Kidney tubule cell (primary cell): ENCODE measurements at regions not wholly inside any gene's neighbourhood (a gene's known extent, or its start where the extent isn't known, plus 50 kb on each side); places are given as distances from the start of the nearest gene placed in this dataset.
A peak's percentile ranks its signal among the peaks of the same experiment; 100 is the strongest.
"Not testable (repeated sequence)": the region's sequence is repeated elsewhere in the genome, so short reads cannot be mapped to it uniquely, and the experiment has no call there.

Source experiments
- DNase-seq: peaks from one replicate; pipeline ENCODE4 v3.0.0-alpha.2; 2018; ENCODE audit warnings: low spot score

DNA sequence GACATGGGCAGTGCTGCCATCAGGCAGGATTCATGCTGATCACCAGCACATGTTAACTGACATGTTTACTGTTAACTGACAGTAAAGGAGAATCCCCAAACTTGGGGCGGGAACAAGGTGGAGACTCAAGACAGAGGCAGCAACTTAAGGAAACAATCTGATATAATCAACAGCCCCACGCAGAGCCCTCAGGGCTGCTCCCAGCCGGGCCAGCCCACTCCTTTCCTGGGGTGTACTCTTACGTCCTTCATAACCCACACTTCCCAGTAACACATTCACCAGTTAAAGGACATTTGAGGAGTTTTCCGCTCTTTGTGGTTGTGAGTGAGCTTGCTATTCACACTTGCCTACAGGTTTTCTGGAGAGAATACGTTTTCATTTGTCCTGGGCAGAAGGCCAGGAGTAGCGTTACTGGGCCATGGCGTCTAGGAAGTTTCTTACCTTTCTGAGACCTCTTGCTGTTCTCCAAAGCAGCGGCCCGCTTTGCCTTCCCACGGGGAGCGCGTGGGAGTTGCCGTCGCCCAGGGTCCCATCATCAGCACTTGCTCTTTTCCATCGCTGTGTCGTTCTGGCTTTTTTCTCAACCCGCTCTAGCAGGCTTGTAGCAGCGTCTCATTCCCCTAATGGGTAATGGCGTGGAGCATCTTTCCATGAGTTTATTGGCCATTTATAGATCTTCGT lies 56.4 kb downstream of the FOXF2 start:
- no peak for DNase-seq

DNA sequence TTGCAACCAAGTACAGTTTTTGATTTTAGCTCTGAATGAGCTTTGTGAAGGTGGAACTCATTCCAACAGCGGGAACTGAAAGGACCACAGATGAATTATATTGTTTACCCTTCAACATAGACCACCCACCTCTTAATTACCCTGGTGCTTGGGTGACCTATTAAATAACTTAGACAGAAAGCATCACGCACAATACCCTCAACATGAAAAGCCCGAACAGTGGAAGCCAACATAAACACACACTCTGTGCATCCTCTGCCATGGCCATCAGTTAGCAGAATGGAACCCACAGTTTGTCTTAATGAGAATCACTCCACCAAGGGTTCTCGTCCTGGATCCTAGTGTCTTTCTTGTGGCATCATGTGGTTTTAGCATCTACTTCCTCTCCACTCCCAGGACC lies 60.5 kb downstream of the FOXF2 start:
- DNase-seq, result no peak

DNA sequence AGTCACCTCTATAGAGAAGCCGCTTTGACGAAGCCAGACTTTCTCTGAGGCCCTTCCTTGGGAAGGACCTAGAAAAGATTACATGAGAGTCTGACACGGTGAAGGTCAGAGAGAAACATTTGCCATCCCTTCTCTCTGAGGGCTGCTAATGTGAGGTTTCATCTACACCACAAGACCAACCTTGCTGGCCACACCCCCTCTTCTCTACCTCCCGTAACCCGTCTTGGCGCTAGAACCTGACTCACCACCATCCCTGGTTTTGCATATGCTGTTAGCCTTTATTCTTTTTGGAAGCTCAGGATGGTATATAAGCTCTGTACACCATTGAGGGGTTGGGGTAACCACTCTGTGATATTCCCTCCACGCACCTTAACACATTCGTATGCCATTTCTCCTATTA lies 63.6 kb downstream of the FOXF2 start:
- no peak for DNase-seq

DNA sequence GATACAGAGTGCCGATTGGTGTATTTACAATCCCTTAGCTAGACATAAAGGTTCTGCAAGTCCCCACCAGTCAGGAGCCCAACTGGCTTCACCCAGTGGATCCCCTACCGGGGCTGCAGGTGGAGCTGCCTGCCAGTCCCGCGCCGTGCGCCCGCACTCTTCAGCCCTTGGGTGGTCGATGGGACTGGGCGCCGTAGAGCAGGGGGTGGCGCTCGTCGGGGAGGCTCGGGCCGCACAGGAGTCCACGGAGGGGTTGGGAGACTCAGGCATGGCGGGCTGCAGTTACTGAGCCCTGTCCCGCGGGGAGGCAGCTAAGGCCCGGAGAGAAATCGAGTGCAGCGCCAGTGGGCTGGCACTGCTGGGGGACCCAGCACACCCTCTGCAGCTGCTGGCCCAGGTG lies 67.4 kb downstream of the FOXF2 start:
- DNase-seq, result not testable (repeated sequence)

DNA sequence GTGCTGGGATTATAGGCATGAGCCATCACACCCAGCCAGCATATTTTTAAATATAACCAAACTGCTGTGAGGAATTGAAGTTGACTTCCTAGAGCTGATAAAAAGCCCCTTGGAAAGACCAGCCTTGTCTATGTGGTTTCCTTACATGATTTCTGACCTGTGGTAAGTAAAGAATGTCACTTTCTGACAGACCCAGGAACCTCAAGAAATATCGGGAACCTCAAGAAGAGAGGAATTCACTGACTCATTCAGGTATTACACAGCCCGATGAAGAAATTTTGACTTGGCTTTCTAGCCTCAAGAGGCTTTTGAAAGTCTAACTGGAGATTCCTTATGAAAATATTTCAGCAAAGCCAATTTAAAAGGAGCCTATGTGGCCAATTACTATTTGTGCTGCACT lies 71.8 kb downstream of the FOXF2 start:
- DNase-seq, result peak; percentile 74

DNA sequence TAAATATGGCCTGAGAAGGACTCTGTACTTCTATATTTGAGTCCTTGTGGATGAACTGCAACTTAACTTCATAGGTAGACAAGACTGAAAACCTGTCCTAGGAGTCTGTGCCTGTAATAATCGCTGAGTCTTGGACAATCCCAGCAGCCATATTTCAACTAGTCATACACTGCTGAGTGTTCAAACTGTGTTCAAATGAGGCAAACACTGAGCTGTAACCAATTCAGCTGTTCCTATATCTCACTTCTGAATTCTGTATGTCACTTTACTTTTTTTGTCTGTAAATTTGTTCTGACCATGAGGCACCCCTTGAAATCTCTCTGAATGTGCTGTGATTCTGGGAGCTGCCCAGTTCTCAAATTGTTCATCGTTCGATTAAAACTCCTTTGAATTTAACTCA lies 72.4 kb downstream of the FOXF2 start:
- DNase-seq, result no peak

DNA sequence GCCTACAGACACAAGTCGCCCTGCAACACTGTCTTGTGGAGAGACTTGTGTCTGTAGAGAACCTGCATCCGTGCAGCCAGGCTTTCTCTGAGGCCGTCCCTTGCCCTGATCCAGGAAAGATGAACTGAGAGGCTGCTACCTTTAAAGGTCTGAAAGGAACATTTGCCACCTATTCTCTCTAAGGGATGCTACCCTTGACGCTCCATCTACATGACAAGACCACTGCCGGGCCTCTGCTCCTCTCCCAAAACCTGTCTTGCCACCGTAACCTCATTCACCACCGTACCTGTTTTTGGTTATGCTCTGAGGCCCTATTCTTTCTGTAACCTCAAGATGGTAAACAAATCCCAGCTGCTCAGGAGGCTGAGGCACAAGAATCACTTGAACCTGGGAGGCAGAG lies 73.9 kb downstream of the FOXF2 start:
- no peak for DNase-seq

DNA sequence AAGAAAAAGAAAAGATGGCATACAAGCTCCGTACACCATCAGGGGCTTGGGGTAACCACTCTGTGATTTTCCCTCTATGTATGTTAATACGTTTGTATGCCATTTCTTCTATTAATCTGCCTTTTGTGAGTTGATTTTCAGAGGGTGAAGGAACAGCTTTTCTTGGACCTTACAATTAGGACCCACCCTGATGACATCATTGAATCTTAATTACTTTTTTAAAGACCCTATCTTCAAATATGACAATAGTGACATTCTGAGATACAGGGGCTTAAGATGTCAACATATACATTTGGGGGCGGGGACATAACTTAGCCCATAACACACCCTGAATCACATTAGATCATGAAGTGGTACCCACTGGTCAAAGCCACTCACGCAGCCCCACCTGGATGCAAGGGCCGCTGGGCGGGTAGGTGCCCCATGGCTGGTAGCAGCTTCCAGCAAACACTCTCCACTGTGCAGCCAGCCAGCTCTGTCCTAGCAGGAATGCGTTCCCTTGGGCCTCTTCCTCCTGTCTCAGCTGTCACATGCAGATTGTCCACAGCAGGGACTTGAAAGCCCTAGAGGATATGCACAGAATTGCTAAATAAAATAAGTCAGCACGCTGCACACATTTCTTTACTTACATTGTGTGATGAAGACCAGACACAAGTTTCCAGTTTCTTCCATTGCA lies 74.5 kb downstream of the FOXF2 start:
- DNase-seq, result no peak

DNA sequence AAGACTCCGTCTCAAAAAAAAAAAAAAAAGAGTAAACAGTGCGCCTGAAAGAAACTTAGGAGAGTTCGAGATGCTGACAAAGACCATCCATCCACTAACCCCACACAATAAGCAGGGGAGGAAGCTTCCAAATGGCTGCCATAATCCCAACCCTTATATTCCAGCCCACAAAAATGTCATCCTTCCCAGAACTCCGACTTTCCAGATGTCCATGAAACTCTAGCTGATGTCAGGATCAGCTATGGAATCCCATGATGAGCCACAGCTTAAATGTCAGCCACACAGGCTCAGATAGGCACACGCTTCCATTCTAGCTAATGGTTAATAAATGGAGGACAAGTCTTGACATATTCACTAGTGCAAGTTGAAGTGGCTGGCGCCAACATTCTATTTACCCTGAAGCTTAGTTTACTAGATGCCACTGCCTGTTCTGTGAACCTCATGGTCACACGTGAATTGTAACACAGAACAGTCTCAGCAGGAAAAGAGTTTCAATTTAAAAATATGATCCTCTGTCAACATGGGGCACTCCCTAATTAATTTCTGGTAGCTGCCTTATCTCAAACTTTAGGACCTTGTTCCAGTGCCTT lies 75.5 kb downstream of the FOXF2 start:
- DNase-seq, result no peak

DNA sequence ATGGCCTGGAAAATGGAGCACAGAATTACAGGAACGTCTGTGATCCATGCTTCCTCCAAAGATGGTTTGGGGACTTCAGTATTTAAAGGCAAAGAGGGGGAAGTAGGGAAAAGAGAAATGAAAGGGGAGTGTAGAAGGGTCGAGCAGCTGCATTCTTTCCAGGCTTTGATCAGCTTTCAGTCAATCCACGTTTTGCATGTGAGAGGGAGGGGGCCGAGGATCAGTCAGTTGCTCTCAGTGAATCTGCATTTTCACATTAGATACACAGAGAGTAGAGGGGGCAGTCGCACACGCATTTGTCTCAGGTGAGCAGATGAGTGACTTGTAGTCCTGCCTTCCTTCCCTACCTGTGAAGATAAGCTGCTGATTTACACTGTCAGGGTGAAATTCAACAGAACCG lies 78.8 kb downstream of the FOXF2 start:
- DNase-seq, result no peak

DNA sequence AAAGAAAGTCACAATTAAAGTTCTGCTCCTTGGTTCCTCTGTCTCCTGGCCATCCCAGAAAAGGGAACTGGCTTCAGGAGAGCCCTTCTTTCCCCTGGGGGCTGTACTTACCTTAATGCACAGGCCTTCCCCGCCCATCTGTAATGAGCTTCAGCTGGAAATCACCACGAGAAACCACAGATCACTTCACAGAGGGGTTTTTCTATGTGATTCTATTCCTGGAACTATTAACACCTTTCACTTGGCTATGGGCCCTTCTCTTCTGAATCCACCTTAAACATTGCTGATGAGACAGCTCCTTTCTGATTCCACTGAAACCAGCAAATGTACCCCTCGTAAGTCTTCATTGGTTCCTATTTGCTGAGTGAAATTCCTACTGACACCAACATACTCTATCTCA lies 80.7 kb downstream of the FOXF2 start:
- DNase-seq, result no peak

DNA sequence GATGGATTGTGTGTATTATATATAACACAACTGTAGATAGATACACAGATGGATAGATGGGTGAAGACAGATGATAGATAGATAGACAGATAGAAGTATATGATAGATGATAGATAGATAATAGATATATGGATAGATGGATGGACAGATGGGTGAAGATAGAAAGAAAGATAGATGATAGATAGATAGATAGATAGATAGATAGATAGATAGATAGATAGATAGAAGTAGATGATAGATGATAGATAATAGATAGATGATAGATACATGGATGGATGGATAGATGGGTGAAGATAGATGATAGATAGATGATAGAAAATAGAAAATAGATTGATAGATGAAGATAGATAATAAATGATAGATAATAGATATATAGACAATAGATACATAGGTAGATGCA lies 83.3 kb downstream of the FOXF2 start:
- no peak for DNase-seq

DNA sequence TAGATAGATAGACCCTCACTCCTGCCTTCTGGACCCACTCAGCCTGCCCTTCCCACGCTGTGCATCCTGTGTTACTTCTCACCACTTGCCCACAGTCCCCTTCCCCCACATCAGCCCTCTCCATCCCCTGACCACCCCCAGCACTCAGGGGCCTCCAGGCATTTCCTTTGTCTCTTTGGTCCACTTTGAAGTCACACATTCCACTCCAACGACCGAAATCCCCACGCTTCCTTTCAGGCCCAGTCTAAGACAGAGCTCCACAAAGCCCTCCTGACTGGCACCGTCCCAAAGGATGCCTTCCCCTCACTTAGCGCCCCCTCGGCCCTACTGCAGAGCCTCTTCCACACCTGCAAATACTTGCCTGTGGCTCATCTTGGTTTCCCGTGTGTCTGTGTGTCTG lies 83.8 kb downstream of the FOXF2 start:
- DNase-seq, result no peak

DNA sequence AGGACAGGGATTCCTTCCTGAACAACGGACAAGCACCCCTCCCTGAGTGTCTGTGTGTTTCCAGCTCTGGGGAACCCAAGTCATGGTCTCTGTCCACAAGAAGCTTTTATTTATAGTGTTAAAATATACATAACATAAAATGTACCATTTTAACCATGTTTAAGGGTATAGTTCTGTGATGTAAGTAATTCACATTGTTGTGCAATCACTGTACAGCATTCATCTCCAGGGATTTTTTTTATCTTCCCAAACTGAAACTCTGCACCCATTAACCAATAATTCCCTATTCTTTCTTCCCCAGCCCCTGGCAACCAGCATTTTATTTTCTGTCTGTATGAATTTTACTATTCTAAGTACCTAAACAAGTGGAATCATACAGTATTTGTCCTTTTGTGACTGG lies 84.2 kb downstream of the FOXF2 start:
- DNase-seq, result no peak

DNA sequence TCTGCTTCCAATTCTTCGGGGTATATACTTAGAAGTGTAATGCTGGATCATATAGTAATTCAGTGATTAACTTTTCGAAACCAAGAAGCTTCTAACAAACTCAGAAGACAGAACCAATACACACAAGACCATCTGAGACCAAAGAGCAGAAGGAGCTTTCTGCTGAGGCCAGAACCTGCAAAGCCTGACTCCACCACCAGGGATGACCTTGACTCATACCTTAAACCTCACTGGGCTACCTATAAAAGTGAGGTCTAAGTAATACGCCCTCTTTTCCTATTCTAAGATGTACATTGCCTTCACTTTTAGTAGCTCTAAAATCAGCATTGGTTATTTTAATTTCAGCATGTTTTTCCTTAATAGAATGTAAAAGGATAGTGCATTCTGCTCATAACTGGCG lies 84.8 kb downstream of the FOXF2 start:
- no peak for DNase-seq

DNA sequence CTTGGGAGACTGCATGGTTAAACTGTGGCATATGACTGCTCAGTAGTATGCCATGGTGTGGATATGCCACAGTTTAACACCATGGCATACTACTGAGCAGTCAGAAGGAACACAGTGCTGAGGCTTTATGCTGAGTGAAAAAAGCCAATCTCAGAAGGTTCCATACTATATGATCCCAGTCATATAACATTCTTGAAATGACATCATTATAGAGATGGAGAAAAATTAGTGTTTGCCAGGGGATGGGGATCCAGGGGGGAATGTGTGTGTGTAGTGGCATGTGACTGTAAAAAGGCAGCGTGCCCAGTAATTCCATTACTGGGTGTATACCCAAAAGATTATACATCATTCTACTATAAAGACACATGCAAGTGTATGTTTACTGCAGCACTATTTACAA lies 85.8 kb downstream of the FOXF2 start:
- DNase-seq, result no peak

DNA sequence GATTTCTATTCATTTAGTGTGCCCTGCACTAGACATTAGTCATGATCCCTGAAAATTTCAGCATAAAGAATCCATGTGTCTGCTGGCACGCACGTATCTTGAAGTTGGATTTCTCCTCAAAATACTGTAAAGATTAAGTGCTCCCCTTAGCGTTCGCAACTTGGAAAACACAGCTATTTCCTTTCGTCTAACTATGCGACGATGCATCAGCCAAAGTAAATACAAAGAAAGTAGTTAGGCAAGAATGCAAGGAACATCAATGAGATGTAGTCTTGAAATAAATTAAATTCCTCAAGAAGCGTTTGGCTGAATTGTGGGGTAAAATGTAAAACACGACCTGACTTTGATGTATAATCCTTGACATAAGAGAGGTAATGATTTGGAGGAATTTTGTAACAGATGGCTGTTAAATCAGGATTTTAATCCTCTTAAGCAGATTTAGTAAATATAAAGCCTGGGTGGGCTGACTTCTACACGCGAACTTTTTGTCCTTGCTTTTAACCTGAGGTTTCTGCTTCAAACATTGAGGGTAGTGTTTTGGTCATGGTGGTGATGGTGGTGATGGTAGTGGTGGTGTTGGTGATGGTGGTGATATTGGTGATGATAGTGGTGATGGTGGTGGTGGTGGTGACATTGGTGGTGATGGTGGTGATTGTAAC lies 88.2 kb downstream of the FOXF2 start:
- DNase-seq, result no peak

DNA sequence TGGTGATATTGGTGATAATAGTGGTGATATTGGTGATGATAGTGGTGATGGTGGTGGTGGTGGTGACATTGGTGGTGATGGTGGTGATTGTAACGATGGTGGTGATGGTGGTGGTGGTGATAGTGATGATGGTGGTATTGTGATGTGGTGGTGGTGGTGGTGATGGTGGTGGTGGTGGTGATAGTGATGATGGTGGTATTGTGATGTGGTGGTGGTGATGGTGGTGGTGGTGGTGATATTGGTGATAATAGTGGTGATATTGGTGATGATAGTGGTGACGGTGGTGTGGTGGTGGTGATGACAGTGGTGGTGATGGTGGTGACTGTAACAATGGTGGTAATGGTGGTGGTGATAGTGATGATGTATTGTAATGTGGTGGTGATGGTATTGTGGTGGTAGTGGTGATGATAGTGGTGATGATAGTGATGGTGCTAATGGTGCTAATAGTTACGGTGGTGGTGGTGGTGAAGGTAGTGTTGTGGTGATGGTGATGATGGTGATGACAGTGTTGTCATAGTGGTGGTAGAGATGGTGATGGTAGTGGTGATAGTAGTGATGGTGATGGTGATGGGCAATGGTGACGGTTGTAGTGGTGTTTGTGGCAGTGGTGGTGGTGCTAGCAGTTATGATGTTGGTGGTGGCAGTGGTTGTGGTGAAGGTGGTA lies 88.9 kb downstream of the FOXF2 start:
- not testable (repeated sequence) for DNase-seq

DNA sequence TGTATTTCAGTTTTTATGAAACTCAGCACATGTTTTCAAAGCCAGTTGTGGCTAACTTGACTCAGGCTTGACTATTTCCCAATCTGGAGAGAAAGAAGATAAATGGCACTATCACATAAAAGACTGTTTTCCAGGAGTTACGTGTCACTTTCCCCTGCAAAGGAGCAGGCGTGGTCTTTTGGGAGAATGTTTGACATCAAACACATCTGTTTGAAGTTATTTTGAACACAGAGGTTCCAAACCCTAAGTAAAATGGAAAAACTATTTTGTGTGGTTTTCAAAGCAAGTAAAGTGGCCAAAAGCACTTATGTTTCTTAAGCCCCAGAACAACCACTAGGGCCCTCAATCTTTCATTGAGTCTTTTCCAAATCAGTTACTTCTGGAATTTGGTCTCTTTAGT lies 89.7 kb downstream of the FOXF2 start:
- no peak for DNase-seq

DNA sequence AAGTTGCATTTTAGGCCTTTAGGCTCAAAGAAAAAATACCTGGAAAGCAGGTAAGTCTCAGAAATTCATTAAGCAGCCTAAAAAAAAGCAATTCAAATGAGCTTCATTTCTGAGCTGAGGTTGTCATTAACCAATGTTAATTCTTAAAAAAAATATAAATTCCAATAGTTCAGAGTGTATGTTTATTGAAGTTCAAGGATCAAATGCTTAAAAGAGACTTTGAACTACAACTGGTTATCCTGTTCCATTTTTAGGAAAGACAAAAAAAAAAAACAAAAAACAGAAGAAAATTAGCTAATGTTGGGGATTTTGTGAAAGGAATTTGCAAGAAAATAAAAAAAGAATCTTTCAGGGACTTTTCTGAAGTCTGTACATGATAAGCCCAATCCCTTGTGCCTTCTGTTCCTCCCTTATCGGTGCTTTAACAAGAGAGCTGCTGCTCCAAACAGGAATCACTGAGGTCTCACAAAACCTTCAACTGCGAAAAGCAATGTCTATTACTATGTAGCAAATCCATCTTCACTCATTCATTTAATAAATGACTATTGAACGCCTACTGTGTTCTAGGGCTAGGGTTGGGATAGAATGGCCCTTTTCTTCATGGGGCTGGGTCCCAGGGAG lies 90.3 kb downstream of the FOXF2 start:
- DNase-seq, result no peak

DNA sequence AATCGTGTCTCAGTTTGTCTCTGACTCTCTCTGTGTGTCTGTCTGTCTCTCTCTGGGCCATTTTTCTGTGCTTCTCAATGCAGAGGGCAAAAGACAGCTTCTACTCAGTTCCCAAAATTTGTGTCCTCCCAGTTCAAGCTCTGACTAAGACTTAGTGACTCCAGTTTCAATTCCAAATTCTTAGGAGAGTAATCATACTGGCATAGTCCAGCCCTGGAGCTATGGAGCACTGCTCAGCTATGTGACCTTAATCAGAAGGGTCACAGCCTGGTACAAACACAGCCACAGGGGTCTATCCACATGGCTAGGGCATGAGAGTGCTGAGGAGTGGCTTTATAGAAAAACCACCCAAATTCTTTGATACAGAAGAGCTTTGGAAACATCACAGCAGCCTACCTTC lies 91.9 kb downstream of the FOXF2 start:
- peak; percentile 95 for DNase-seq
